CD4-positive, CD25-positive, alpha-beta regulatory T cell (primary cell): ENCODE measurements at regions not wholly inside any gene's neighbourhood (a gene's known extent, or its start where the extent isn't known, plus 50 kb on each side); places are given as distances from the start of the nearest gene placed in this dataset.

Experiments
- ATAC-seq, 2 donors: fragments of 150-1000 bp; cut with Tn5 transposase; one replicate each; pipeline ENCODE4 v1.10.0; 2021; ENCODE audit warnings: low read depth in 2 of 2, moderate number of reproducible peaks in 2 of 2, moderate library complexity in 1 of 2
- DNase-seq, 3 donors: peaks; one replicate each; pipeline versions ENCODE4 v3.0.0 to v3.0.0-alpha.2; 2012 to 2022; ENCODE audit warnings: mixed read lengths in 1 of 3
- H3K27ac ChIP-seq: one replicate; pipeline ENCODE4 v1.7.0; 2013; ENCODE audit warnings: mild to moderate bottlenecking, low read length; ENCODE audit not compliant: insufficient read depth, poor library complexity, severe bottlenecking
- H3K27me3 ChIP-seq: one replicate; pipeline ENCODE4 v1.7.0; 2013; ENCODE audit warnings: low read length; ENCODE audit not compliant: control insufficient read depth, insufficient read depth
- H3K36me3 ChIP-seq: one replicate; pipeline ENCODE4 v1.7.0; 2013; ENCODE audit warnings: mild to moderate bottlenecking, low read length, moderate library complexity; ENCODE audit not compliant: control insufficient read depth, insufficient read depth
- H3K4me1 ChIP-seq: 2 replicates; pipeline ENCODE4 v1.7.0; 2013; ENCODE audit warnings: mild to moderate bottlenecking, low read length; ENCODE audit not compliant: insufficient read depth, control insufficient read depth, poor library complexity, severe bottlenecking
- H3K4me3 ChIP-seq: one replicate; pipeline ENCODE4 v1.7.0; 2013; ENCODE audit warnings: low read depth, mild to moderate bottlenecking, low read length, moderate library complexity
- H3K9me3 ChIP-seq, 2 experiments: 1 replicate in 1 of 2; 2 replicates in 1 of 2; pipeline ENCODE4 v1.7.0; 2013; ENCODE audit warnings: low read length in 2 of 2, mild to moderate bottlenecking in 1 of 2, moderate library complexity in 1 of 2; ENCODE audit not compliant: control insufficient read depth in 2 of 2
- H3K27ac Mint-ChIP-seq, 3 donors: one replicate each; pipeline ENCODE4 v1.8.0; 2020 to 2022; ENCODE audit warnings: mild to moderate bottlenecking in 3 of 3, mixed read lengths in 3 of 3, moderate library complexity in 2 of 3
- H3K27me3 Mint-ChIP-seq: one replicate; pipeline ENCODE4 v1.8.0; 2022; ENCODE audit warnings: mild to moderate bottlenecking, mixed read lengths
- H3K36me3 Mint-ChIP-seq: one replicate; pipeline ENCODE4 v1.8.0; 2020; ENCODE audit warnings: mixed read lengths
- H3K4me1 Mint-ChIP-seq, 4 donors: one replicate each; pipeline ENCODE4 v1.8.0; 2020 to 2022; ENCODE audit warnings: mixed read lengths in 4 of 4, mild to moderate bottlenecking in 1 of 4
- H3K4me3 Mint-ChIP-seq, 4 donors: one replicate each; pipeline ENCODE4 v1.8.0; 2020 to 2022; ENCODE audit warnings: mild to moderate bottlenecking in 4 of 4, mixed read lengths in 4 of 4, moderate library complexity in 3 of 4
- H3K9me3 Mint-ChIP-seq, 7 donors: one replicate each; pipeline ENCODE4 v1.8.0; 2020 to 2022; ENCODE audit warnings: mixed read lengths in 7 of 7, mild to moderate bottlenecking in 3 of 7, moderate library complexity in 2 of 7

- Mint-ChIP-seq H3K27ac (peak overlapping the region in 1 of 3 donors; percentile 63), H3K36me3 (no peaks in the 10 kb centered on the region), H3K27me3 (peaks cover 9% of the 10 kb centered on the region), H3K4me3 (no peak overlapping the region), H3K4me1 (peaks cover 0 to 9% (median 0%) of the 10 kb centered on the region in 4 donors), H3K9me3 (peaks cover 0 to 1% (median 0%) of the 10 kb centered on the region in 7 donors)
- H3K4me3 ChIP-seq: no peak overlapping the region
- no peak for DNase-seq
- H3K4me1 ChIP-seq: peaks cover 4% of the 10 kb centered on the region
- H3K9me3 ChIP-seq: no peaks in the 10 kb centered on the region
- no peak overlapping the region for H3K27ac ChIP-seq
- H3K27me3 ChIP-seq: no peaks in the 10 kb centered on the region
- ATAC-seq: no peak
- H3K36me3 ChIP-seq: no peaks in the 10 kb centered on the region
Measured at GRCh38 chr15:77538027-77538451, 94.7 kb downstream of the LINGO1 start.

- no peaks in the 10 kb centered on the region for H3K27me3 ChIP-seq
- no peak for DNase-seq
- H3K4me1 Mint-ChIP-seq: peaks cover 0 to 2% (median 0%) of the 10 kb centered on the region in 4 donors
- no peak overlapping the region for H3K4me3 Mint-ChIP-seq
- no peaks in the 10 kb centered on the region for H3K4me1 ChIP-seq
- H3K9me3 Mint-ChIP-seq: no peaks in the 10 kb centered on the region
- H3K9me3 ChIP-seq: no peaks in the 10 kb centered on the region
- no peak overlapping the region for H3K27ac ChIP-seq
- H3K27ac Mint-ChIP-seq: no peak overlapping the region
- no peak for ATAC-seq
- peaks cover 17% of the 10 kb centered on the region for H3K27me3 Mint-ChIP-seq
- H3K36me3 ChIP-seq: no peaks in the 10 kb centered on the region
- no peaks in the 10 kb centered on the region for H3K36me3 Mint-ChIP-seq
- no peak overlapping the region for H3K4me3 ChIP-seq
Measured at GRCh38 chr15:77537006-77537405, 95.7 kb downstream of the LINGO1 start.

- no peak for DNase-seq
- no peak overlapping the region for H3K4me3 Mint-ChIP-seq
- no peaks in the 10 kb centered on the region for H3K36me3 Mint-ChIP-seq
- Histone ChIP-seq H3K27ac (no peak overlapping the region), H3K36me3 (no peaks in the 10 kb centered on the region), H3K9me3 (no peaks in the 10 kb centered on the region), H3K27me3 (no peaks in the 10 kb centered on the region), H3K4me1 (no peaks in the 10 kb centered on the region), H3K4me3 (no peak overlapping the region)
- H3K27ac Mint-ChIP-seq: no peak overlapping the region
- no peaks in the 10 kb centered on the region for H3K9me3 Mint-ChIP-seq
- peaks cover 0 to 2% (median 0%) of the 10 kb centered on the region in 4 donors for H3K4me1 Mint-ChIP-seq
- no peak for ATAC-seq
- peaks cover 22% of the 10 kb centered on the region for H3K27me3 Mint-ChIP-seq
Measured at GRCh38 chr15:77535845-77536244, 96.9 kb downstream of the LINGO1 start.
